HepG2 (cell line): ENCODE measurements at regions not wholly inside any gene's neighbourhood (a gene's known extent, or its start where the extent isn't known, plus 50 kb on each side); places are given as distances from the start of the nearest gene placed in this dataset.

Source experiments
- CCDC6 ChIP-seq: sonication (generic); formaldehyde crosslinking; IDR thresholded peaks from 2 replicates; pipeline ENCODE4 v1.8.1; 2022; ENCODE audit warnings: mild to moderate bottlenecking, missing genetic modification reagents, moderate library complexity
- HDAC6 ChIP-seq: fragments of 200-600 bp; sonication (generic); IDR thresholded peaks from 2 replicates; pipeline ENCODE4 v1.7.0; 2017; ENCODE audit warnings: mild to moderate bottlenecking, antibody characterized with exemption, low read length, low read depth
- POLR2AphosphoS5 ChIP-seq: IDR thresholded peaks from 2 replicates; pipeline ENCODE4 v1.6.1; 2012; ENCODE audit warnings: low read depth, low read length
- RFX5 ChIP-seq: IDR thresholded peaks from 2 replicates; pipeline ENCODE4 v1.6.1; 2011; ENCODE audit warnings: low read depth, low read length, improper control_type of control experiment
- ZNF256 ChIP-seq: sonication (generic); formaldehyde crosslinking; conservative IDR thresholded peaks from 2 replicates; pipeline ENCODE4 v1.4.0; 2020; ENCODE audit warnings: missing genetic modification reagents
- ZNF615 ChIP-seq: sonication (generic); formaldehyde crosslinking; IDR thresholded peaks from 2 replicates; pipeline ENCODE4 v1.5.0; 2020; ENCODE audit warnings: mild to moderate bottlenecking, missing genetic modification reagents, borderline replicate concordance

- TF ChIP-seq HDAC6 (no peak), ZNF615 (CRISPR knock-in tag) (no peak), POLR2AphosphoS5 (no peak), ZNF256 (no peak), RFX5 (no peak), CCDC6 (CRISPR knock-in tag) (no peak)
These were observed 344.7 kb upstream of the FAM241A start for GRCh38 chr4:111800551-111800950.
